Naive thymus-derived CD4-positive, alpha-beta T cell (primary cell): ENCODE measurements at regions not wholly inside any gene's neighbourhood (a gene's known extent, or its start where the extent isn't known, plus 50 kb on each side); places are given as distances from the start of the nearest gene placed in this dataset.

Experiments
- ATAC-seq: fragments of 150-1000 bp; cut with Tn5 transposase; 2 replicates; pipeline ENCODE4 v1.10.0; 2021; ENCODE audit warnings: mild to moderate bottlenecking, moderate library complexity
- CTCF ChIA-PET: fragments of 350-600 bp; sonication (Branson Sonifier 250); formaldehyde crosslinking; loops from one replicate; lab custom pipeline; 2021; ENCODE audit warnings: antibody characterized with exemption; lab: Charles Lee
- POLR2A ChIA-PET: fragments of 350-600 bp; sonication (Branson Sonifier 250); formaldehyde crosslinking; loops from one replicate; lab custom pipeline; 2021; ENCODE audit warnings: antibody characterized with exemption, inconsistent platforms; lab: Charles Lee
- DNase-seq, 9 donors: peaks; one replicate each; pipeline versions ENCODE4 v3.0.0 to v3.0.0-alpha.2; 2020 to 2022; ENCODE audit warnings: mixed read lengths in 1 of 9
- H3K27ac ChIP-seq: one replicate; pipeline ENCODE4 v1.7.0; 2013; ENCODE audit warnings: mild to moderate bottlenecking, low read depth, low read length, moderate library complexity
- H3K27me3 ChIP-seq, 2 donors: one replicate each; pipeline ENCODE4 v1.7.0; 2013; ENCODE audit warnings: low read length in 2 of 2, mild to moderate bottlenecking in 2 of 2, moderate library complexity in 2 of 2; ENCODE audit not compliant: control insufficient read depth in 2 of 2, insufficient read depth in 2 of 2
- H3K36me3 ChIP-seq, 3 experiments: 1 replicate in 2 of 3; 2 replicates in 1 of 3; pipeline ENCODE4 v1.7.0; 2013; ENCODE audit warnings: low read length in 3 of 3, mild to moderate bottlenecking in 3 of 3, moderate library complexity in 1 of 3; ENCODE audit not compliant: insufficient read depth in 3 of 3, control insufficient read depth in 2 of 3
- H3K4me1 ChIP-seq, 2 donors: one replicate each; pipeline ENCODE4 v1.7.0; 2013; ENCODE audit warnings: low read length in 2 of 2, mild to moderate bottlenecking in 2 of 2, moderate library complexity in 1 of 2; ENCODE audit not compliant: control insufficient read depth in 2 of 2, insufficient read depth in 2 of 2
- H3K4me3 ChIP-seq: 2 replicates; pipeline ENCODE4 v1.7.0; 2013; ENCODE audit warnings: mild to moderate bottlenecking, low read length
- H3K9me3 ChIP-seq, 3 experiments: 1 replicate in 2 of 3; 2 replicates in 1 of 3; pipeline ENCODE4 v1.7.0; 2013; ENCODE audit warnings: low read length in 3 of 3; ENCODE audit not compliant: control insufficient read depth in 2 of 3
- H3K27ac Mint-ChIP-seq, 9 donors: one replicate each; pipeline ENCODE4 v1.8.0; 2020 to 2022; ENCODE audit warnings: mixed read lengths in 9 of 9, mild to moderate bottlenecking in 8 of 9, moderate library complexity in 5 of 9, inconsistent platforms in 2 of 9
- H3K27me3 Mint-ChIP-seq, 5 donors: one replicate each; pipeline ENCODE4 v1.8.0; 2021 to 2022; ENCODE audit warnings: mixed read lengths in 5 of 5, mild to moderate bottlenecking in 1 of 5
- H3K36me3 Mint-ChIP-seq, 5 donors: one replicate each; pipeline ENCODE4 v1.8.0; 2020 to 2022; ENCODE audit warnings: mixed read lengths in 5 of 5, mild to moderate bottlenecking in 3 of 5, inconsistent platforms in 1 of 5
- H3K4me1 Mint-ChIP-seq, 7 donors: one replicate each; pipeline ENCODE4 v1.8.0; 2020 to 2022; ENCODE audit warnings: mixed read lengths in 7 of 7, mild to moderate bottlenecking in 3 of 7, inconsistent platforms in 1 of 7
- H3K4me3 Mint-ChIP-seq, 10 donors: one replicate each; pipeline ENCODE4 v1.8.0; 2020 to 2022; ENCODE audit warnings: mild to moderate bottlenecking in 10 of 10, mixed read lengths in 10 of 10, moderate library complexity in 6 of 10, inconsistent platforms in 2 of 10
- H3K9me3 Mint-ChIP-seq, 11 donors: one replicate each; pipeline ENCODE4 v1.8.0; 2020 to 2022; ENCODE audit warnings: mixed read lengths in 11 of 11, mild to moderate bottlenecking in 4 of 11, inconsistent platforms in 1 of 11, moderate library complexity in 1 of 11
- intact Hi-C, 2 donors: fragments of 100-400 bp; cut with micrococcal nuclease; formaldehyde crosslinking; loops; one replicate each; pipeline ENCODE4 v1.15.1; 2023

- H3K36me3 Mint-ChIP-seq = no peaks in the 10 kb centered on the region
- CTCF ChIA-PET = no interaction called here
- intact Hi-C loops = no loop called here
- POLR2A ChIA-PET = no interaction called here
- Histone ChIP-seq H3K36me3 (no peaks in the 10 kb centered on the region), H3K27ac (no peak overlapping the region), H3K9me3 (no peaks in the 10 kb centered on the region), H3K27me3 (no peaks in the 10 kb centered on the region), H3K4me3 (no peak overlapping the region), H3K4me1 (no peaks in the 10 kb centered on the region)
- no peak overlapping the region for H3K27ac Mint-ChIP-seq
- peaks cover 0 to 5% (median 0%) of the 10 kb centered on the region in 11 donors for H3K9me3 Mint-ChIP-seq
- DNase-seq (no peak), ATAC-seq (no peak)
- no peaks in the 10 kb centered on the region for H3K4me1 Mint-ChIP-seq
- H3K4me3 Mint-ChIP-seq = no peak overlapping the region
- peaks cover 0 to 12% (median 4%) of the 10 kb centered on the region in 5 donors for H3K27me3 Mint-ChIP-seq
Measured at GRCh38 chr3:144096016-144096415, 124.4 kb downstream of the DIPK2A start.

- H3K27me3 Mint-ChIP-seq = peaks cover 0 to 18% (median 8%) of the 10 kb centered on the region in 5 donors
- H3K4me3 ChIP-seq = no peak overlapping the region
- no peaks in the 10 kb centered on the region for H3K4me1 Mint-ChIP-seq
- H3K9me3 Mint-ChIP-seq = peaks cover 0 to 5% (median 0%) of the 10 kb centered on the region in 11 donors
- no peaks in the 10 kb centered on the region for H3K36me3 Mint-ChIP-seq
- no peaks in the 10 kb centered on the region for H3K9me3 ChIP-seq
- POLR2A ChIA-PET = no interaction called here
- H3K4me1 ChIP-seq = no peaks in the 10 kb centered on the region
- intact Hi-C loops = no loop called here
- no peak overlapping the region for H3K27ac ChIP-seq
- DNase-seq = no peak
- no peak overlapping the region for H3K27ac Mint-ChIP-seq
- CTCF ChIA-PET = no interaction called here
- ATAC-seq = no peak
- no peak overlapping the region for H3K4me3 Mint-ChIP-seq
- no peaks in the 10 kb centered on the region for H3K27me3 ChIP-seq
- no peaks in the 10 kb centered on the region for H3K36me3 ChIP-seq
Measured at GRCh38 chr3:144097163-144097562, 125.5 kb downstream of the DIPK2A start.

- no peak overlapping the region for H3K27ac Mint-ChIP-seq
Measured at GRCh38 chr3:144098691-144099090, 127.1 kb downstream of the DIPK2A start.

GRCh38 chr3:144102421-144102820, 130.8 kb downstream of the DIPK2A start:
- Mint-ChIP-seq H3K27ac (no peak overlapping the region), H3K27me3 (peaks cover 0 to 22% (median 11%) of the 10 kb centered on the region in 5 donors), H3K9me3 (peaks cover 0 to 4% (median 0%) of the 10 kb centered on the region in 11 donors), H3K4me1 (no peaks in the 10 kb centered on the region), H3K4me3 (no peak overlapping the region), H3K36me3 (no peaks in the 10 kb centered on the region)
- Histone ChIP-seq H3K9me3 (no peaks in the 10 kb centered on the region), H3K27me3 (no peaks in the 10 kb centered on the region), H3K36me3 (no peaks in the 10 kb centered on the region), H3K27ac (no peak overlapping the region), H3K4me1 (no peaks in the 10 kb centered on the region), H3K4me3 (no peak overlapping the region)
- intact Hi-C loops = no loop called here
- ATAC-seq (no peak), DNase-seq (no peak)
- CTCF ChIA-PET = no interaction called here
- POLR2A ChIA-PET = no interaction called here

More at GRCh38 chr3:144098691-144099090, 127.1 kb downstream of the DIPK2A start:
- ATAC-seq (no peak), DNase-seq (no peak)
- Mint-ChIP-seq H3K4me3 (no peak overlapping the region), H3K9me3 (peaks cover 0 to 4% (median 0%) of the 10 kb centered on the region in 11 donors), H3K27me3 (peaks cover 0 to 21% (median 11%) of the 10 kb centered on the region in 5 donors), H3K36me3 (no peaks in the 10 kb centered on the region), H3K4me1 (no peaks in the 10 kb centered on the region)
- intact Hi-C loops = no loop called here
- POLR2A ChIA-PET = no interaction called here
- CTCF ChIA-PET = no interaction called here
- Histone ChIP-seq H3K4me3 (no peak overlapping the region), H3K27ac (no peak overlapping the region), H3K27me3 (no peaks in the 10 kb centered on the region), H3K36me3 (no peaks in the 10 kb centered on the region), H3K4me1 (no peaks in the 10 kb centered on the region), H3K9me3 (no peaks in the 10 kb centered on the region)

- DNase-seq (no peak), ATAC-seq (no peak)
- intact Hi-C loops = no loop called here
- ChIA-PET CTCF (no interaction called here), POLR2A (no interaction called here)
- Mint-ChIP-seq H3K27ac (no peak overlapping the region), H3K27me3 (peaks cover 0 to 19% (median 11%) of the 10 kb centered on the region in 5 donors), H3K9me3 (peaks cover 0 to 2% (median 0%) of the 10 kb centered on the region in 11 donors), H3K4me3 (no peak overlapping the region), H3K4me1 (no peaks in the 10 kb centered on the region), H3K36me3 (no peaks in the 10 kb centered on the region)
- Histone ChIP-seq H3K36me3 (no peaks in the 10 kb centered on the region), H3K27me3 (no peaks in the 10 kb centered on the region), H3K9me3 (no peaks in the 10 kb centered on the region), H3K27ac (no peak overlapping the region), H3K4me3 (no peak overlapping the region), H3K4me1 (no peaks in the 10 kb centered on the region)
Measured at GRCh38 chr3:144104186-144104585, 132.6 kb downstream of the DIPK2A start.

GRCh38 chr3:144104679-144105078, 133.1 kb downstream of the DIPK2A start:
- H3K9me3 Mint-ChIP-seq = peaks cover 0 to 2% (median 0%) of the 10 kb centered on the region in 11 donors
- ChIA-PET POLR2A (no interaction called here), CTCF (no interaction called here)
- no peak overlapping the region for H3K27ac Mint-ChIP-seq
- intact Hi-C loops = no loop called here
- Histone ChIP-seq H3K9me3 (no peaks in the 10 kb centered on the region), H3K4me3 (no peak overlapping the region), H3K4me1 (no peaks in the 10 kb centered on the region), H3K27me3 (no peaks in the 10 kb centered on the region), H3K36me3 (no peaks in the 10 kb centered on the region), H3K27ac (no peak overlapping the region)
- peaks cover 0 to 19% (median 11%) of the 10 kb centered on the region in 5 donors for H3K27me3 Mint-ChIP-seq
- peaks cover 0 to 1% (median 0%) of the 10 kb centered on the region in 7 donors for H3K4me1 Mint-ChIP-seq
- DNase-seq = no peak
- H3K36me3 Mint-ChIP-seq = no peaks in the 10 kb centered on the region
- H3K4me3 Mint-ChIP-seq = no peak overlapping the region
- ATAC-seq = no peak

GRCh38 chr3:144105542-144105941, 133.9 kb downstream of the DIPK2A start:
- DNase-seq (no peak), ATAC-seq (no peak)
- Mint-ChIP-seq H3K27ac (no peak overlapping the region), H3K4me1 (peaks cover 0 to 3% (median 0%) of the 10 kb centered on the region in 7 donors), H3K27me3 (peaks cover 0 to 21% (median 11%) of the 10 kb centered on the region in 5 donors), H3K4me3 (no peak overlapping the region), H3K9me3 (peaks cover 0 to 2% (median 0%) of the 10 kb centered on the region in 11 donors), H3K36me3 (no peaks in the 10 kb centered on the region)
- Histone ChIP-seq H3K9me3 (no peaks in the 10 kb centered on the region), H3K4me1 (no peaks in the 10 kb centered on the region), H3K27me3 (no peaks in the 10 kb centered on the region), H3K4me3 (no peak overlapping the region), H3K36me3 (no peaks in the 10 kb centered on the region), H3K27ac (no peak overlapping the region)
- intact Hi-C loops = no loop called here
- CTCF ChIA-PET = no interaction called here
- POLR2A ChIA-PET = no interaction called here
